ENCODE measurements at regions not wholly inside any gene's neighbourhood (a gene's known extent, or its start where the extent isn't known, plus 50 kb on each side); places are given as distances from the start of the nearest gene placed in this dataset.

DNA sequence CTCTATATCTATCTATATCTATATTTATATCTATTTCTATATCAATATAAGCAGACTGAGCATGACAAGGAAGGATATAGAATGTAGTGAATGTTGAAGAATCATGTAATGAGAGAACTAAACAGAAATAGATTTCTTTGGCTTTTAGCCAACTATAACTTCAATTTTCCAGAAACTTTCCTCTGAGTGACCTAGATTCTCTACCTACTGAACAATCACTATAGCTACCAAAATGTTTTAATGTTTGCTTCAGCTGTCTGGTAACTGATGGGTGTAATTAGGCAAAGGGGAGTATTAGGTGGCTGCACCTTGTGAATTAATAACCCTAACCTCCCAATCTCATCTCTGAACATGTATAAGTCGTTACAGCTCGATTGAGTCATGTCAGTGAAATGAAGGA lies 76.4 kb upstream of the ROBO1 start:
- H3K9ac ChIP-seq (ENCODE audit: low read depth in 1 of 2, low read length in 2 of 2) = no peak overlapping the region
- H3K4me3 ChIP-seq (ENCODE audit: low read depth in 1 of 3, low read length in 3 of 3) = no peak overlapping the region
- H3K36me3 ChIP-seq (ENCODE audit: control insufficient read depth in 4 of 4, insufficient read depth in 3 of 4, low read depth in 1 of 4, low read length in 3 of 4) = no peaks in the 10 kb centered on the region

More for the DNA sequence above, 76.4 kb upstream of the ROBO1 start:
- no peaks in the 10 kb centered on the region for H3K27me3 ChIP-seq (ENCODE audit: control insufficient read depth in 4 of 4, insufficient read depth in 4 of 4, low read length in 3 of 4)
- DNase-seq (ENCODE audit: low spot score) = no peak
- WGBS = 74% methylated on average over 2 of the region's 2 CpGs
- H3K4me1 ChIP-seq (ENCODE audit: control insufficient read depth in 4 of 4, insufficient read depth in 4 of 4, low read length in 3 of 4) = peaks cover 0 to 3% (median 0%) of the 10 kb centered on the region in 4 donors
- H3K9me3 ChIP-seq (ENCODE audit: control insufficient read depth in 4 of 4, low read length in 3 of 4) = no peaks in the 10 kb centered on the region
- H3K27ac ChIP-seq (ENCODE audit: low read depth in 1 of 2, low read length in 2 of 2) = no peak overlapping the region
- TF ChIP-seq JUND (IDR thresholded peaks at IDR 0.05) (no peak), HNF4G (IDR thresholded peaks at IDR 0.05) (no peak), HNF4A (conservative IDR thresholded peaks at IDR 0.05) (no peak), FOXA2 (IDR thresholded peaks at IDR 0.05) (no peak), GABPA (IDR thresholded peaks at IDR 0.05 in 1 of 2, conservative IDR thresholded peaks at IDR 0.05 in 1 of 2) (no peak), RXRA (IDR thresholded peaks at IDR 0.05) (no peak), SP1 (IDR thresholded peaks at IDR 0.05) (no peak), ZBTB33 (IDR thresholded peaks at IDR 0.05) (no peak), NR2F2 (IDR thresholded peaks at IDR 0.05) (no peak), CTCF (IDR thresholded peaks at IDR 0.05; ENCODE audit: low read depth, low read length, missing input control) (no peak), EGR1 (IDR thresholded peaks at IDR 0.05; ENCODE audit: low read depth in 2 of 2) (no peak), FOXA1 (IDR thresholded peaks at IDR 0.05) (no peak), YY1 (IDR thresholded peaks at IDR 0.05) (no peak), REST (IDR thresholded peaks at IDR 0.05) (no peak), TAF1 (conservative IDR thresholded peaks at IDR 0.05) (no peak), RAD21 (IDR thresholded peaks at IDR 0.05) (no peak), MAX (IDR thresholded peaks at IDR 0.05) (no peak)
- TF ChIP-seq, protein P1, sequence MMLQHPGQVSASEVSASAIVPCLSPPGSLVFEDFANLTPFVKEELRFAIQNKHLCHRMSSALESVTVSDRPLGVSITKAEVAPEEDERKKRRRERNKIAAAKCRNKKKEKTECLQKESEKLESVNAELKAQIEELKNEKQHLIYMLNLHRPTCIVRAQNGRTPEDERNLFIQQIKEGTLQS (IDR thresholded peaks at IDR 0.05) = no peak
